SK-N-SH (cell line): ENCODE measurements at regions not wholly inside any gene's neighbourhood (a gene's known extent, or its start where the extent isn't known, plus 50 kb on each side); places are given as distances from the start of the nearest gene placed in this dataset.

Experiments
- CTCF ChIA-PET: fragments of 300-600, 350-600 bp; formaldehyde crosslinking; extraction: SDS; loops from one replicate; lab custom pipeline; 2021; lab: Yijun Ruan, JAX
- POLR2A ChIA-PET: fragments of 350-600 bp; sonication (Branson Sonifier 250); formaldehyde crosslinking; extraction: SDS; loops from one replicate; lab custom pipeline; 2020; ENCODE audit warnings: antibody characterized with exemption, inconsistent platforms; lab: Yijun Ruan, JAX
- DNase-seq: peaks from one replicate; pipeline ENCODE4 v3.0.0; 2012
- H2AFZ ChIP-seq: fragments of 200-600 bp; sonication (generic); 2 replicates; pipeline ENCODE4 v1.8.1; 2016; ENCODE audit warnings: antibody characterized with exemption, mild to moderate bottlenecking, low read depth
- H3F3A ChIP-seq: fragments of 200-600 bp; sonication (generic); replicated peaks from 2 replicates; pipeline ENCODE3; 2016; ENCODE audit warnings: antibody characterized with exemption, mild to moderate bottlenecking; ENCODE audit not compliant: insufficient read depth
- H3K27ac ChIP-seq, 2 experiments: fragments of 200-500 bp in 1 of 2; fragments of 200-600 bp in 1 of 2; sonication (Bioruptor generic) in 1 of 2; sonication (generic), shearing (Covaris generic) in 1 of 2; 2 replicates each; pipeline versions ENCODE4 v1.5.1 to v1.6.1; 2014 to 2016; ENCODE audit warnings: low read depth in 2 of 2, inconsistent platforms in 1 of 2, low read length in 1 of 2, mild to moderate bottlenecking in 1 of 2, mixed read lengths in 1 of 2
- H3K27me3 ChIP-seq: fragments of 200-600 bp; sonication (generic), shearing (Covaris generic); 2 replicates; pipeline ENCODE4 v1.6.1; 2016; ENCODE audit warnings: mixed run types; ENCODE audit not compliant: insufficient read depth
- H3K36me3 ChIP-seq, 2 experiments: fragments of 200-500 bp in 1 of 2; fragments of 200-600 bp in 1 of 2; sonication (Bioruptor generic) in 1 of 2; sonication (generic) in 1 of 2; replicated peaks in 1 of 2; 2 replicates each; pipeline versions ENCODE3 to v1.5.1; 2014 to 2016; ENCODE audit warnings: low read length in 1 of 2, mild to moderate bottlenecking in 1 of 2; ENCODE audit not compliant: insufficient read depth in 2 of 2, control insufficient read depth in 1 of 2
- H3K4me1 ChIP-seq, 2 experiments: fragments of 200-500 bp in 1 of 2; fragments of 200-600 bp in 1 of 2; sonication (Bioruptor generic) in 1 of 2; sonication (generic), shearing (Covaris generic) in 1 of 2; 2 replicates each; pipeline versions ENCODE4 v1.5.1 to v1.6.1; 2014 to 2016; ENCODE audit warnings: low read depth in 1 of 2, low read length in 1 of 2, mixed run types in 1 of 2; ENCODE audit not compliant: insufficient read depth in 2 of 2, control insufficient read depth in 1 of 2
- H3K4me2 ChIP-seq: fragments of 200-600 bp; sonication (generic), shearing (Covaris generic); 2 replicates; pipeline ENCODE4 v1.6.1; 2017; ENCODE audit warnings: mixed run types
- H3K4me3 ChIP-seq, 2 experiments: fragments of 200-500 bp in 1 of 2; fragments of 200-600 bp in 1 of 2; sonication (Bioruptor generic) in 1 of 2; sonication (generic), shearing (Covaris generic) in 1 of 2; 2 replicates each; pipeline versions ENCODE4 v1.5.1 to v1.8.1; 2014 to 2016; ENCODE audit warnings: low read depth in 2 of 2, inconsistent platforms in 1 of 2, low read length in 1 of 2, mild to moderate bottlenecking in 1 of 2, mixed read lengths in 1 of 2, moderate library complexity in 1 of 2
- H3K79me2 ChIP-seq: fragments of 200-600 bp; sonication (generic); 2 replicates; pipeline ENCODE4 v1.8.1; 2017; ENCODE audit warnings: mild to moderate bottlenecking; ENCODE audit not compliant: insufficient read depth
- H3K9ac ChIP-seq: fragments of 200-600 bp; sonication (generic); 2 replicates; pipeline ENCODE4 v1.6.1; 2017; ENCODE audit warnings: mixed run types
- H3K9me2 ChIP-seq: fragments of 200-600 bp; sonication (generic); 2 replicates; pipeline ENCODE4 v1.6.1; 2017; ENCODE audit warnings: mixed run types
- H3K9me3 ChIP-seq: fragments of 200-600 bp; sonication (generic); 2 replicates; pipeline ENCODE4 v1.6.1; 2017; ENCODE audit warnings: mixed run types, mild to moderate bottlenecking, moderate library complexity
- H4K20me1 ChIP-seq: fragments of 200-600 bp; sonication (generic); 2 replicates; pipeline ENCODE4 v1.6.1; 2017; ENCODE audit warnings: mild to moderate bottlenecking, mixed run types; ENCODE audit not compliant: insufficient read depth
- ELF1 ChIP-seq: IDR thresholded peaks from 2 replicates; pipeline ENCODE4 v1.4.0; 2012
- EZH2phosphoT487 ChIP-seq: fragments of 200-600 bp; sonication (generic); IDR thresholded peaks from 2 replicates; pipeline ENCODE4 v1.6.1; 2017; ENCODE audit warnings: low read depth, mixed run types, mild to moderate bottlenecking, antibody characterized with exemption, moderate library complexity, borderline replicate concordance
- FOSL2 ChIP-seq: IDR thresholded peaks from 2 replicates; pipeline ENCODE4 v1.4.0; 2012; ENCODE audit warnings: low read depth, mild to moderate bottlenecking, moderate library complexity, borderline replicate concordance
- GABPA ChIP-seq: IDR thresholded peaks from 2 replicates; pipeline ENCODE4 v1.4.0; 2012; ENCODE audit warnings: low read depth, mild to moderate bottlenecking
- GATA2 ChIP-seq: sonication (generic); formaldehyde crosslinking; IDR thresholded peaks from 2 replicates; pipeline ENCODE4 v1.5.0; 2020; ENCODE audit warnings: mild to moderate bottlenecking, missing genetic modification reagents
- IRF3 ChIP-seq: fragments of 150-350 bp; IDR thresholded peaks from 2 replicates; pipeline ENCODE4 v1.6.1; 2016; ENCODE audit warnings: mild to moderate bottlenecking, low read depth, low read length
- NFIC ChIP-seq: IDR thresholded peaks from 2 replicates; pipeline ENCODE4 v1.4.0; 2012; ENCODE audit warnings: borderline replicate concordance
- RCOR1 ChIP-seq: fragments of 150-350 bp; IDR thresholded peaks from 2 replicates; pipeline ENCODE4 v1.6.1; 2017; ENCODE audit warnings: antibody characterized with exemption, low read length
- SIN3A ChIP-seq: IDR thresholded peaks from 2 replicates; pipeline ENCODE4 v1.6.1; 2012; ENCODE audit warnings: low read depth, mild to moderate bottlenecking, low read length, moderate library complexity, borderline replicate concordance
- TAF1 ChIP-seq: IDR thresholded peaks from 2 replicates; pipeline ENCODE4 v1.6.1; 2012; ENCODE audit warnings: low read depth, mild to moderate bottlenecking, low read length, moderate library complexity, borderline replicate concordance
- TCF12 ChIP-seq: IDR thresholded peaks from 2 replicates; pipeline ENCODE4 v1.4.0; 2012
- TEAD4 ChIP-seq: IDR thresholded peaks from 2 replicates; pipeline ENCODE4 v1.4.0; 2012; ENCODE audit warnings: mild to moderate bottlenecking, borderline replicate concordance; ENCODE audit not compliant: insufficient read depth
- WGBS: methylation state at CpG from one replicate; pipeline ENCODE4 v1.1.6; 2017; ENCODE audit warnings: low lambda C conversion rate; 5-methylcytosine and 5-hydroxymethylcytosine counted together
- TF ChIP-seq, protein P1 (sequence below): IDR thresholded peaks from 2 replicates; pipeline ENCODE4 v1.6.1; 2012; ENCODE audit warnings: mild to moderate bottlenecking, low read depth, low read length, moderate library complexity
- TF ChIP-seq, protein P2 (sequence below): IDR thresholded peaks from 2 replicates; pipeline ENCODE4; 2012

- ChIA-PET POLR2A (no interaction called here), CTCF (interaction anchor here (2.8 kb wide), 1 partner anchor 11 kb away, joined by 13 read pairs; no protein-coding TSS in a partner anchor)
Measured at GRCh38 chr1:70906800-70907199, 140.8 kb downstream of the PTGER3 start.

GRCh38 chr1:70907563-70908310, 139.9 kb downstream of the PTGER3 start:
- no peak for DNase-seq
- no peaks in the 10 kb centered on the region for H3K79me2 ChIP-seq

More at GRCh38 chr1:70906800-70907199, 140.8 kb downstream of the PTGER3 start:
- H3K4me2 ChIP-seq, result no peak overlapping the region
- H4K20me1 ChIP-seq, result no peaks in the 10 kb centered on the region
- H3K9ac ChIP-seq, result no peak overlapping the region
- H3K9me2 ChIP-seq, result no peaks in the 10 kb centered on the region
- H3K27ac ChIP-seq, result no peak overlapping the region
- no peak for TF ChIP-seq TAF1
- TF ChIP-seq, protein P1, sequence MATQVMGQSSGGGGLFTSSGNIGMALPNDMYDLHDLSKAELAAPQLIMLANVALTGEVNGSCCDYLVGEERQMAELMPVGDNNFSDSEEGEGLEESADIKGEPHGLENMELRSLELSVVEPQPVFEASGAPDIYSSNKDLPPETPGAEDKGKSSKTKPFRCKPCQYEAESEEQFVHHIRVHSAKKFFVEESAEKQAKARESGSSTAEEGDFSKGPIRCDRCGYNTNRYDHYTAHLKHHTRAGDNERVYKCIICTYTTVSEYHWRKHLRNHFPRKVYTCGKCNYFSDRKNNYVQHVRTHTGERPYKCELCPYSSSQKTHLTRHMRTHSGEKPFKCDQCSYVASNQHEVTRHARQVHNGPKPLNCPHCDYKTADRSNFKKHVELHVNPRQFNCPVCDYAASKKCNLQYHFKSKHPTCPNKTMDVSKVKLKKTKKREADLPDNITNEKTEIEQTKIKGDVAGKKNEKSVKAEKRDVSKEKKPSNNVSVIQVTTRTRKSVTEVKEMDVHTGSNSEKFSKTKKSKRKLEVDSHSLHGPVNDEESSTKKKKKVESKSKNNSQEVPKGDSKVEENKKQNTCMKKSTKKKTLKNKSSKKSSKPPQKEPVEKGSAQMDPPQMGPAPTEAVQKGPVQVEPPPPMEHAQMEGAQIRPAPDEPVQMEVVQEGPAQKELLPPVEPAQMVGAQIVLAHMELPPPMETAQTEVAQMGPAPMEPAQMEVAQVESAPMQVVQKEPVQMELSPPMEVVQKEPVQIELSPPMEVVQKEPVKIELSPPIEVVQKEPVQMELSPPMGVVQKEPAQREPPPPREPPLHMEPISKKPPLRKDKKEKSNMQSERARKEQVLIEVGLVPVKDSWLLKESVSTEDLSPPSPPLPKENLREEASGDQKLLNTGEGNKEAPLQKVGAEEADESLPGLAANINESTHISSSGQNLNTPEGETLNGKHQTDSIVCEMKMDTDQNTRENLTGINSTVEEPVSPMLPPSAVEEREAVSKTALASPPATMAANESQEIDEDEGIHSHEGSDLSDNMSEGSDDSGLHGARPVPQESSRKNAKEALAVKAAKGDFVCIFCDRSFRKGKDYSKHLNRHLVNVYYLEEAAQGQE, result no peak
- no peaks in the 10 kb centered on the region for H3K9me3 ChIP-seq
- H3F3A ChIP-seq, result no peaks in the 10 kb centered on the region
- H3K4me1 ChIP-seq, result no peaks in the 10 kb centered on the region; a peak in 1 of 4 replicates
- no peak for DNase-seq
- no peaks in the 10 kb centered on the region for H3K36me3 ChIP-seq
- no peaks in the 10 kb centered on the region for H3K27me3 ChIP-seq
- H3K4me3 ChIP-seq, result no peak overlapping the region
- H2AFZ ChIP-seq, result no peak overlapping the region
- H3K79me2 ChIP-seq, result no peaks in the 10 kb centered on the region

More at GRCh38 chr1:70907563-70908310, 139.9 kb downstream of the PTGER3 start:
- ChIA-PET CTCF (interaction anchor here (1.5 to 2.8 kb wide), 2 partner anchors 12 to 379 kb away, joined by 5 to 13 read pairs; no protein-coding TSS in a partner anchor), POLR2A (no interaction called here)
- H3K27me3 ChIP-seq, result no peaks in the 10 kb centered on the region
- H3K4me2 ChIP-seq, result no peak overlapping the region
- no peaks in the 10 kb centered on the region for H4K20me1 ChIP-seq
- H3K9me2 ChIP-seq, result no peaks in the 10 kb centered on the region
- no peak for TF ChIP-seq TEAD4
- no peak for TF ChIP-seq GATA2 (CRISPR knock-in tag)
- TF ChIP-seq ELF1, result no peak
- no peak for TF ChIP-seq TCF12
- TF ChIP-seq, protein P2, sequence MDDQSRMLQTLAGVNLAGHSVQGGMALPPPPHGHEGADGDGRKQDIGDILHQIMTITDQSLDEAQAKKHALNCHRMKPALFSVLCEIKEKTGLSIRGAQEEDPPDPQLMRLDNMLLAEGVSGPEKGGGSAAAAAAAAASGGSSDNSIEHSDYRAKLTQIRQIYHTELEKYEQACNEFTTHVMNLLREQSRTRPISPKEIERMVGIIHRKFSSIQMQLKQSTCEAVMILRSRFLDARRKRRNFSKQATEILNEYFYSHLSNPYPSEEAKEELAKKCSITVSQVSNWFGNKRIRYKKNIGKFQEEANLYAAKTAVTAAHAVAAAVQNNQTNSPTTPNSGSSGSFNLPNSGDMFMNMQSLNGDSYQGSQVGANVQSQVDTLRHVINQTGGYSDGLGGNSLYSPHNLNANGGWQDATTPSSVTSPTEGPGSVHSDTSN, result no peak
- no peak for TF ChIP-seq IRF3
- TF ChIP-seq, protein P1, result no peak
- no peak for TF ChIP-seq RCOR1
- no peak for TF ChIP-seq NFIC
- no peak for TF ChIP-seq GABPA
- no peak for TF ChIP-seq FOSL2
- no peak for TF ChIP-seq SIN3A
- TF ChIP-seq EZH2phosphoT487, result no peak
- no peaks in the 10 kb centered on the region for H3F3A ChIP-seq
- no peaks in the 10 kb centered on the region; a peak in 1 of 4 replicates for H3K4me1 ChIP-seq
- no peak overlapping the region for H3K9ac ChIP-seq
- 60% methylated on average over 8 of the region's 8 CpGs for WGBS
- no peaks in the 10 kb centered on the region for H3K36me3 ChIP-seq
- no peaks in the 10 kb centered on the region for H3K9me3 ChIP-seq
- H3K4me3 ChIP-seq, result no peak overlapping the region
- H3K27ac ChIP-seq, result no peak overlapping the region
- H2AFZ ChIP-seq, result no peak overlapping the region
